ENCODE measurements at regions not wholly inside any gene's neighbourhood (a gene's known extent, or its start where the extent isn't known, plus 50 kb on each side); places are given as distances from the start of the nearest gene placed in this dataset.
A peak's percentile ranks its signal among the peaks of the same experiment; 100 is the strongest.

DNA sequence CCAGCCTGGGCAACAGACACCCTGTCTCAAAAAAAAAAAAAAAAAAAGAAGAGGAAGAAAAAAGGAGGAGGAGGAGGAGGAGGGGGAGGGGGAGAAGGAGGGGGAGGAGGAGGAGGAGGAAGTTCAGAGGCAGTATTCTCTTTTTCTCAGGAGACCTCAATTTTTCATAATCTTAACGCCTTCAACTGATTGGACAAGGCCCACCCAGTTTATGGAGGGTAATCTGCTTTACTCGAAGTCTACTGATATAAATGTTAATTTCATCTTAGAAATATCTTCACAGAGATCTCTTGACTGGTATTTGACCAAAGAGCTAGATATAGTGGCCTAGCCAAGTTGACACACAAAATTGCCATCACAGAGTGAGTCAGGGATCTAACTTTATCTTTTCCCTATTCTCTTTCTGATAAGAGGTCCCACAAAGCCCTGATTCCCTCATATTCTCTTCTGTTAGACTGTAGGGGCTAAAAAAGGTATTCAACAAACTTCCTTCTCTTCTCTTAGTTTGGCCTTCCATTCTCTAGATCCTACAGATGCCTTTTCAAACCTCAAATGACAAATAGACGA lies 115.5 kb upstream of the ABCA1 start:
- H3K4me3 ChIP-seq (ENCODE audit: low read depth, low read length) = no peak overlapping the region
- H3K27me3 ChIP-seq = peaks cover 13% of the 10 kb centered on the region
- peaks cover 11% of the 10 kb centered on the region for H3K4me1 ChIP-seq
- no peaks in the 10 kb centered on the region for H3K36me3 ChIP-seq
- no peak for DNase-seq
- TF ChIP-seq CTCF (IDR thresholded peaks at IDR 0.05; ENCODE audit: low read depth, low read length) = no peak
- H3K9me3 ChIP-seq = no peaks in the 10 kb centered on the region

DNA sequence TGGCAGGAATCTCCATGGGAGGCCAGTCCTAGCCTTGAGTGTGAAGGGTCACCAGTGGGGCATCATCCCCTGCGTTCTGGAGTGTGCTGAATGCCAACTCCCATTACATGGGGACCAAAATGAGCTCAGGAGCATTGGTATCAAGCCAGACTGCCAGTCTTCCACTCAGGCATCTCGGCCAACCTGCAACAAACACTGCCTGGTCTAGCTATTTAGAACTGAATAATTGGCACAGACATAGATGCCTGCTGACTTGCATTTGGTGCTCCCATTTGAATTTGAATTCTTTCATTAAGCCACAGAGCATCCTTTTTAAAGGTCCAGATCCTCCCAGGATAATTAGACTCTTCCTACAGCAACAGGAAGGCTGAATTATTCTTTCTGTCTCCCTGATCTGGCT lies 116.6 kb upstream of the ABCA1 start:
- Histone ChIP-seq H3K9me3 (no peaks in the 10 kb centered on the region), H3K4me1 (peaks cover 11% of the 10 kb centered on the region), H3K36me3 (no peaks in the 10 kb centered on the region), H3K27me3 (peaks cover 13% of the 10 kb centered on the region), H3K4me3 (ENCODE audit: low read depth, low read length) (no peak overlapping the region)
- no peak for TF ChIP-seq CTCF (IDR thresholded peaks at IDR 0.05; ENCODE audit: low read depth, low read length)
- peak; percentile 14 for DNase-seq

GRCh38 chr9:105046907-105047741 lies 119.2 kb upstream of the ABCA1 start:
- Histone ChIP-seq H3K27me3 (peaks cover 22% of the 10 kb centered on the region), H3K4me3 (ENCODE audit: low read depth, low read length) (no peak overlapping the region), H3K4me1 (peaks cover 11% of the 10 kb centered on the region), H3K36me3 (no peaks in the 10 kb centered on the region), H3K9me3 (no peaks in the 10 kb centered on the region)
- peak; percentile 60 for TF ChIP-seq CTCF (IDR thresholded peaks at IDR 0.05; ENCODE audit: low read depth, low read length)
- DNase-seq = peak; percentile 76

GRCh38 chr9:105047742-105048041 lies 119.7 kb upstream of the ABCA1 start:
- Histone ChIP-seq H3K4me1 (peaks cover 11% of the 10 kb centered on the region), H3K9me3 (no peaks in the 10 kb centered on the region), H3K36me3 (no peaks in the 10 kb centered on the region), H3K4me3 (ENCODE audit: low read depth, low read length) (no peak overlapping the region), H3K27me3 (peaks cover 22% of the 10 kb centered on the region)
- no peak for TF ChIP-seq CTCF (IDR thresholded peaks at IDR 0.05; ENCODE audit: low read depth, low read length)
- DNase-seq = no peak

GRCh38 chr9:105048331-105048730 lies 120.4 kb upstream of the ABCA1 start:
- Histone ChIP-seq H3K27me3 (peaks cover 22% of the 10 kb centered on the region), H3K9me3 (no peaks in the 10 kb centered on the region), H3K4me3 (ENCODE audit: low read depth, low read length) (no peak overlapping the region), H3K36me3 (no peaks in the 10 kb centered on the region), H3K4me1 (peaks cover 11% of the 10 kb centered on the region)
- no peak for TF ChIP-seq CTCF (IDR thresholded peaks at IDR 0.05; ENCODE audit: low read depth, low read length)
- DNase-seq = no peak

GRCh38 chr9:105050296-105050695 lies 122.3 kb upstream of the ABCA1 start:
- Histone ChIP-seq H3K9me3 (no peaks in the 10 kb centered on the region; the same call in 1 of the 2 replicates), H3K27me3 (peaks cover 17% of the 10 kb centered on the region), H3K4me3 (ENCODE audit: low read depth, low read length) (no peak overlapping the region), H3K36me3 (no peaks in the 10 kb centered on the region), H3K4me1 (peaks cover 11% of the 10 kb centered on the region)
- no peak for DNase-seq
- no peak for TF ChIP-seq CTCF (IDR thresholded peaks at IDR 0.05; ENCODE audit: low read depth, low read length)
